ENCODE measurements at regions not wholly inside any gene's neighbourhood (a gene's known extent, or its start where the extent isn't known, plus 50 kb on each side); places are given as distances from the start of the nearest gene placed in this dataset.

- TF ChIP-seq GATA2 (IDR thresholded peaks at IDR 0.05; ENCODE audit: low read depth, low read length), result no peak
- TF ChIP-seq GATA3 (IDR thresholded peaks at IDR 0.05; ENCODE audit: low read depth, low read length), result no peak
These were observed 670.6 kb downstream of the BCL11A start for GRCh38 chr2:59882822-59883221.

DNA sequence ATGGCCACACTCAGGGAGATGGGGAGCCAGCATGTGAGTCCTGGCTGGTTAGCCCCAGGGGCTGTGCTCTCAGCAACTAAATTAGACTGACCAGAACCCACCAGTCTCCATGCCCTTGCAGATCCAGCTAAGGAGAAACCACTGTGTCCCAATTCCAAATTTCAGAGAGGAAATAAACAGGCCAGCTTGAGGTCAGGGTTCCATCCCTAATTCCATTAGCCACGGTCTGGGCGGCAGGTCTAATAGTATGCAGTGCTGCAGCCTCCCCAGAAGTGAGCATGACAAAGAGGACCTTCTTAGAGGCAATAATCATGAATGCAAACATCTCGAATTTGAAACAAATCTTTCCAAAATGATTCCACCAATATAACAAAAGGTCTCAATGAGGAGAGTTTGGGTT, 671.2 kb downstream of the BCL11A start:
- no peak for TF ChIP-seq GATA2 (IDR thresholded peaks at IDR 0.05; ENCODE audit: low read depth, low read length)
- TF ChIP-seq GATA3 (IDR thresholded peaks at IDR 0.05; ENCODE audit: low read depth, low read length), result no peak

DNA sequence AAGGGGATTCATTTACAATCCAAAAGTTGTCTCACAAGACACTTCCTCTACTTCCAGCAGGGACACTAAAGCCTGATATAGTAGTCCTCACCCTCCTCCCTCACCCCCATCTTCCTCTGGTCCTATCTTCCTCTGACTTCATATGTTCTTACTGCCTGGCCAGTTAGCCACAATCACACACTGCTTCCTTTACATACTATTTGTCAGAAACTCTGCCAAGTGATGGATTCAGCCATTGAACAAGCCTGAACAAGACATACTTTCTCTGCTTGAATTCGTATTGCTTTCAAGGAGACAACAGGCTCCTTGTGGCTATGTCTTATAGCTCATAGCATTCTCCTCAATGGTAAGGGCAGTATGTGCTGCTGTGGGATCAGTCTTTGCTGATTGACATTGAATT, 672.2 kb downstream of the BCL11A start:
- TF ChIP-seq GATA2 (IDR thresholded peaks at IDR 0.05; ENCODE audit: low read depth, low read length), result no peak
- TF ChIP-seq GATA3 (IDR thresholded peaks at IDR 0.05; ENCODE audit: low read depth, low read length), result no peak

- TF ChIP-seq GATA2 (IDR thresholded peaks at IDR 0.05; ENCODE audit: low read depth, low read length) (no peak), GATA3 (IDR thresholded peaks at IDR 0.05; ENCODE audit: low read depth, low read length) (no peak)
These were observed 673.7 kb downstream of the BCL11A start for GRCh38 chr2:59879700-59880131.

GRCh38 chr2:59875836-59876235, 677.6 kb downstream of the BCL11A start:
- TF ChIP-seq GATA3 (IDR thresholded peaks at IDR 0.05; ENCODE audit: low read depth, low read length), result no peak
- TF ChIP-seq GATA2 (IDR thresholded peaks at IDR 0.05; ENCODE audit: low read depth, low read length), result no peak

GRCh38 chr2:59874971-59875755, 678.3 kb downstream of the BCL11A start:
- TF ChIP-seq GATA2 (IDR thresholded peaks at IDR 0.05; ENCODE audit: low read depth, low read length) (no peak), GATA3 (IDR thresholded peaks at IDR 0.05; ENCODE audit: low read depth, low read length) (no peak)

- TF ChIP-seq GATA3 (IDR thresholded peaks at IDR 0.05; ENCODE audit: low read depth, low read length) (no peak), GATA2 (IDR thresholded peaks at IDR 0.05; ENCODE audit: low read depth, low read length) (no peak)
These were observed 679.1 kb downstream of the BCL11A start for GRCh38 chr2:59874361-59874760.

GRCh38 chr2:59871830-59872229, 681.6 kb downstream of the BCL11A start:
- no peak for TF ChIP-seq GATA3 (IDR thresholded peaks at IDR 0.05; ENCODE audit: low read depth, low read length)
- TF ChIP-seq GATA2 (IDR thresholded peaks at IDR 0.05; ENCODE audit: low read depth, low read length), result no peak

DNA sequence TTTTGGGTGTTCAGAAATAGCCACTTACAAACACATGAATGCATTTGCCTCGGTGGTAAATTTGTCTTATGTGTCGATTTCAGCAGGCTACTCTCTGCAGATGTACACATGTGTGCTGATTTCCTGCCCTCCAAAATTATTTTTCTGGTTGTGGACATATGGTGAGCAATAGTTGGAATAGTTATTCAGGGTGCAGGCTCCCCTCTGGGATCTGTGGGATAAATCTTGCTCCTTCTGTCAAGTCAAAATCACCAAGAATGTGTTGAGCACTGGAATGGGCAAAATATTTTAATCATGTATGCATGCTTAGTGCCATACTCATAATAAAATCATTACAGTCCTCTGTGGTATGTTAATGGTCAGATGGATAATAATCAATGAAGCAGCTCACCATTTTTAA, 684.5 kb downstream of the BCL11A start:
- no peak for TF ChIP-seq GATA2 (IDR thresholded peaks at IDR 0.05; ENCODE audit: low read depth, low read length)
- no peak for TF ChIP-seq GATA3 (IDR thresholded peaks at IDR 0.05; ENCODE audit: low read depth, low read length)

- no peak for TF ChIP-seq GATA3 (IDR thresholded peaks at IDR 0.05; ENCODE audit: low read depth, low read length)
- no peak for TF ChIP-seq GATA2 (IDR thresholded peaks at IDR 0.05; ENCODE audit: low read depth, low read length)
These were observed 687.0 kb downstream of the BCL11A start for GRCh38 chr2:59866436-59866835.

- TF ChIP-seq GATA2 (IDR thresholded peaks at IDR 0.05; ENCODE audit: low read depth, low read length), result no peak
- TF ChIP-seq GATA3 (IDR thresholded peaks at IDR 0.05; ENCODE audit: low read depth, low read length), result no peak
These were observed 694.9 kb downstream of the BCL11A start for GRCh38 chr2:59858540-59858939.

- TF ChIP-seq GATA2 (IDR thresholded peaks at IDR 0.05; ENCODE audit: low read depth, low read length), result no peak
- TF ChIP-seq GATA3 (IDR thresholded peaks at IDR 0.05; ENCODE audit: low read depth, low read length), result no peak
These were observed 696.3 kb downstream of the BCL11A start for GRCh38 chr2:59857109-59857508.

DNA sequence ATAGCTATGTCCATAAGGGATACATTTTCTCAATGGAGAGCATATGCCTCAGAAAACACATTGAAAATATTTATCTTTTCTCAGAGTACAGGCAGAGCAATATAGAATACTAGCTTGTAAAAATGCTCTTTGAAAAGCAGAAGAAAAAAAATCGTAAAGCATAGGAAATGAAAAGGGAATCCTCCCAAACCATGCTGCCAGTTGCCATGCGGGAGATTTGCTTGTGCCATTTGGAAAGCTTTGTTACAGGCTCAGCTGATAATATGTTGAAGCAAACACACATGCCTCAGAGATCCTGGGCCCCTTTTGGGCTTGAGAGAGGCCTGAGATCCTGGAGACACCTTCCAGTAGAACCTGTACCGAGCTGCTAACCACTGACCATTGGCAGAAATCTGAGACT, 697.1 kb downstream of the BCL11A start:
- TF ChIP-seq GATA2 (IDR thresholded peaks at IDR 0.05; ENCODE audit: low read depth, low read length) (no peak), GATA3 (IDR thresholded peaks at IDR 0.05; ENCODE audit: low read depth, low read length) (no peak)

- TF ChIP-seq GATA3 (IDR thresholded peaks at IDR 0.05; ENCODE audit: low read depth, low read length), result no peak
- TF ChIP-seq GATA2 (IDR thresholded peaks at IDR 0.05; ENCODE audit: low read depth, low read length), result no peak
These were observed 700.4 kb downstream of the BCL11A start for GRCh38 chr2:59853032-59853431.

DNA sequence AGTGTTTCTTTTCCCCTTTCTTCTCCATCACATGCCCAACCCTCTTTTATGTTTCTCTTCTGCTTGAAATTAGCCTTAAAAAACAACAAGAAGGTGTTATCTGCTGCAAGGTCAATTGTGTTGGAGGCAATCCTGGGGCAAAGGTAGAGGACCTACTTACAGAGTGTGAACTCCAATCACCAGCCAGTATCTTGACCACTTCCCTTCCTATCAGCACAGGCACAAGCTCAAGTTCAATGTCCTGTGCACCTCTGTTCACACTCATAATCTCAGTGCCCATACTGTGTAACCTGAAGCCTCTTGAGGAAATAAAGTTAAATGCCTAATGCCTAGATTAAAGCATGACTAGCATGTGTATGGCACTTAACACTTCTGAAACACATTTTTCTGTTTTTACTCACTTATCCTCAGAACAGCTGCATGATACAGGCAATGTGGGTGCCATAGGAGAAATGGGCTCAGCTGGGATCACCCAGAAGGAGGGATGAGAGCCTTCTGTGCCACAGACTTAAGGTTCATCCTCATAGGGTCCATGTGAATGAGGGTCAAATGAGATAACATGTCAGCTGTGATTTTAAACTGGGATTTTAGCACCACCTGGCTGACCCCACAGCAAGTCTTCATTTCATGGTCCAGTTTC, 701.5 kb downstream of the BCL11A start:
- no peak for TF ChIP-seq GATA2 (IDR thresholded peaks at IDR 0.05; ENCODE audit: low read depth, low read length)
